ENCODE measurements at regions not wholly inside any gene's neighbourhood (a gene's known extent, or its start where the extent isn't known, plus 50 kb on each side); places are given as distances from the start of the nearest gene placed in this dataset.

DNA sequence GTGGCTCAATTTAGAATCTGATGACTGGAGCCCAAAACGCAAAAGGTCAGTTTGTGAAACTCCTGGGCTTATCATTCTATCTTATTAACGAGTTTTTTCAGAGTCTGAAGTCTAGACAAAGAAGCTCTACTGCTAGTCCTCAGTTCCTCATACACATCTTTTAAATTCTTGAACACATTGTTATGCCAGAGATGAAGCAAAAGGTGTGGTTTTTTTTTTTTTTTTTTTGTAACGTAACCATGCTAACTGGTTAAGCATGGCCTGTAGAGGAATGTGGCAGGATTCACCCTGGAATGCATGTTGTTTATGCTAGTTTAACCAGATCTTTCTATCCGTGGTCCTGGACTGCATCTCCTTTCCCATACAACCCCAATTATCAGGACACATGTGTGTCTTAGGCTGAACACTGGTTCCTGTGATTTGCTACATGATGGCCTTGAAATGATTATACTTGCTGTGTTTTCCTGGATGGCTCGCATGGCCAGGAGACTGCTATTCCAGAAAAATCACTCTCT is 79.3 kb upstream of the MDFIC start:
- no peak for DNase-seq (ENCODE audit: low spot score)
- in situ Hi-C loops (cut with MboI; ENCODE audit: low sequenced_read_pairs, unreplicated experiment), result no loop called here
- TF ChIP-seq, protein P1, sequence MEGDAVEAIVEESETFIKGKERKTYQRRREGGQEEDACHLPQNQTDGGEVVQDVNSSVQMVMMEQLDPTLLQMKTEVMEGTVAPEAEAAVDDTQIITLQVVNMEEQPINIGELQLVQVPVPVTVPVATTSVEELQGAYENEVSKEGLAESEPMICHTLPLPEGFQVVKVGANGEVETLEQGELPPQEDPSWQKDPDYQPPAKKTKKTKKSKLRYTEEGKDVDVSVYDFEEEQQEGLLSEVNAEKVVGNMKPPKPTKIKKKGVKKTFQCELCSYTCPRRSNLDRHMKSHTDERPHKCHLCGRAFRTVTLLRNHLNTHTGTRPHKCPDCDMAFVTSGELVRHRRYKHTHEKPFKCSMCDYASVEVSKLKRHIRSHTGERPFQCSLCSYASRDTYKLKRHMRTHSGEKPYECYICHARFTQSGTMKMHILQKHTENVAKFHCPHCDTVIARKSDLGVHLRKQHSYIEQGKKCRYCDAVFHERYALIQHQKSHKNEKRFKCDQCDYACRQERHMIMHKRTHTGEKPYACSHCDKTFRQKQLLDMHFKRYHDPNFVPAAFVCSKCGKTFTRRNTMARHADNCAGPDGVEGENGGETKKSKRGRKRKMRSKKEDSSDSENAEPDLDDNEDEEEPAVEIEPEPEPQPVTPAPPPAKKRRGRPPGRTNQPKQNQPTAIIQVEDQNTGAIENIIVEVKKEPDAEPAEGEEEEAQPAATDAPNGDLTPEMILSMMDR (IDR thresholded peaks at IDR 0.05; ENCODE audit: borderline replicate concordance, control extremely low read depth, extremely low read depth, insufficient read depth, missing control alignments), result no peak

- in situ Hi-C loops (cut with MboI; ENCODE audit: low sequenced_read_pairs, unreplicated experiment), result no loop called here
- TF ChIP-seq, protein P1 (IDR thresholded peaks at IDR 0.05; ENCODE audit: borderline replicate concordance, control extremely low read depth, extremely low read depth, insufficient read depth, missing control alignments), result no peak
- no peak for DNase-seq (ENCODE audit: low spot score)
These were observed 78.8 kb upstream of the MDFIC start for GRCh38 chr7:114843102-114843501.

DNA sequence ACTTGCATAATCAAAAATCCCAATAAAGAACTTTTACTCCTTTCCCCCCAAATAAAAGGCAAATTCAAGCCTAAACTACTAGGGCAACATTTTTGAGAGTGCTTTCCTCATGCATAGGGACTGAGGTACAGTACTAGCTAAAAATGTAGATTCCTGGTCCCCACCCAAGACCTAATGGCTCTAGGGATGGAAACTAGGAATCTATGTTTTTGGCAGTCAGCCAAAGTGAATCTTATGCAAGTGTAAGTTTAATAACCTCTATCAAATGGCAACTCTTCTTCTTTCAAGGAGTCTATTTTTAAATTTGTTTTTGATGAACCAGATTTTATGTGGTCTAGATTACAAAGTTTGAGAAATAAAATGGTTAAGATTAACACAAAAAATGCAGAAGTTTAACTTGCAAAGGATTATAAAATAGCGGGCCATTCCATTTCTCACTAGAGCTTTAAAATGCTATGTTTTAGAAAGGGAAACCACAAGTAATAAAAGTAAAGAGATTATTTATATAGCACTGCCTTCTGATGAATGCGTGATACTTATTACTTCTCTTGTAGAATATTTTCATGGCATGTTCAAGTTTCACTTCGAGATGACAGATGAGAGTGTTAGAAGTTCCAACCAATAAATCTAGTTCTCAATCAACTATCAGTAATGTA is 70.4 kb upstream of the MDFIC start:
- TF ChIP-seq, protein P1 (IDR thresholded peaks at IDR 0.05; ENCODE audit: borderline replicate concordance, control extremely low read depth, extremely low read depth, insufficient read depth, missing control alignments), result no peak
- no peak for DNase-seq (ENCODE audit: low spot score)
- in situ Hi-C loops (cut with MboI; ENCODE audit: low sequenced_read_pairs, unreplicated experiment), result no loop called here

DNA sequence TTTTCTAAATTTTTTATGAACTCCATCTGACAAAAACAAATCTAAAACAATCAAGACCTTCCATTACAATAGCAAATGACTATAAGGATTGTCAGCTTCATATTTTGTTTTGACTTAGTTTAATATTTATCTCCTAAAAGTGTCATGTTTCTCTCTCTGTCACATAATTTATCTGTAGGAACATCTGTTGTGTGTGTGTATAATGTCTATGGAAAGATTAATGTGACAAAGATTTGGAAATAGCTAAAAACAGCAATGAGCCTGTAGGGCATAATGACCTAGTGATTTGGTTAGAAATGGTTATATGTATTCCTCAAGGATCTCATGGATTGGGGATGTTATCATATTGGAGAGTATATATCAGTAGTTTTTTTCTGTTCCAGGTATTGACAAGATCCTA is 69.6 kb upstream of the MDFIC start:
- in situ Hi-C loops (cut with MboI; ENCODE audit: low sequenced_read_pairs, unreplicated experiment), result no loop called here

GRCh38 chr7:114853189-114853588 is 68.7 kb upstream of the MDFIC start:
- in situ Hi-C loops (cut with MboI; ENCODE audit: low sequenced_read_pairs, unreplicated experiment), result no loop called here
- TF ChIP-seq, protein P1 (IDR thresholded peaks at IDR 0.05; ENCODE audit: borderline replicate concordance, control extremely low read depth, extremely low read depth, insufficient read depth, missing control alignments), result no peak
- no peak for DNase-seq (ENCODE audit: low spot score)

More for the DNA sequence above, 69.6 kb upstream of the MDFIC start:
- TF ChIP-seq, protein P1 (IDR thresholded peaks at IDR 0.05; ENCODE audit: borderline replicate concordance, control extremely low read depth, extremely low read depth, insufficient read depth, missing control alignments), result no peak
- no peak for DNase-seq (ENCODE audit: low spot score)

GRCh38 chr7:114854369-114854768 is 67.5 kb upstream of the MDFIC start:
- DNase-seq (ENCODE audit: low spot score), result no peak
- in situ Hi-C loops (cut with MboI; ENCODE audit: low sequenced_read_pairs, unreplicated experiment), result no loop called here
- TF ChIP-seq, protein P1 (IDR thresholded peaks at IDR 0.05; ENCODE audit: borderline replicate concordance, control extremely low read depth, extremely low read depth, insufficient read depth, missing control alignments), result no peak
